ENCODE measurements at regions not wholly inside any gene's neighbourhood (a gene's known extent, or its start where the extent isn't known, plus 50 kb on each side); places are given as distances from the start of the nearest gene placed in this dataset.

DNA sequence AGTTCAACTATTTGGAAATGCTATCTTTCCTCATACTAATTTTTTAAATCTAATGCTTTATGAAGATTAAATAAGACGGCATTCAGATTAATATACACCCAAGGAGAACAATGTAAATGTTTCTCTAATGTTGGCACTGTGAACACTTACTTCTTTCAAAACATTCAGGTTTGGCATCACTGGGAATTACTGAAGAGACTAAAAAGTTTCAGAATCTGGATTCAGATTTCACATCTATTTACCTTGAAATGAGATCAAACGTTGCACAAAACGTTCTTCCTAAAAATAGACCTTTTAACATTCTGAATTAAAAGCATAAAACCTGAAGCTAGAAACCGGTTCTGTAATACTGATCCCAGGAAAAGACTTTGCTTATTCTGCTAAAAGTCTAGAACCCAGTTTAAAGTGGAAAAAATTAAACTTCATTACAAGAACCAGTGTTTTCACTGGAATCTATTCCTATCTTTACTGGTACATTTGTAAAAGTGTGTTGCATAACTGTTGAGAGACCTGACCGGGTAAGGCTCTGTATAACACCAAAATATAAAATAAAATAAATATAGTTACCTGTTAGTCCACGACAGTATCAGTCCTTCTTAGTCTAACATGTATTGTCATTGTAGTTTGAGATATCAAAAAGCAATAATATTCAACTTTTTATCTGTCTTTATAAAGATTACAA is 117.4 kb upstream of the MAP9 start:
- Mint-ChIP-seq H3K4me3 (ENCODE audit: unreplicated experiment) (no peak overlapping the region), H3K27me3 (ENCODE audit: unreplicated experiment) (no peaks in the 10 kb centered on the region), H3K9me3 (ENCODE audit: unreplicated experiment) (no peaks in the 10 kb centered on the region), H3K36me3 (ENCODE audit: low read depth, unreplicated experiment) (no peaks in the 10 kb centered on the region), H3K4me1 (ENCODE audit: unreplicated experiment) (no peaks in the 10 kb centered on the region), H3K27ac (ENCODE audit: unreplicated experiment) (no peak overlapping the region)
- TF ChIP-seq, protein P1, sequence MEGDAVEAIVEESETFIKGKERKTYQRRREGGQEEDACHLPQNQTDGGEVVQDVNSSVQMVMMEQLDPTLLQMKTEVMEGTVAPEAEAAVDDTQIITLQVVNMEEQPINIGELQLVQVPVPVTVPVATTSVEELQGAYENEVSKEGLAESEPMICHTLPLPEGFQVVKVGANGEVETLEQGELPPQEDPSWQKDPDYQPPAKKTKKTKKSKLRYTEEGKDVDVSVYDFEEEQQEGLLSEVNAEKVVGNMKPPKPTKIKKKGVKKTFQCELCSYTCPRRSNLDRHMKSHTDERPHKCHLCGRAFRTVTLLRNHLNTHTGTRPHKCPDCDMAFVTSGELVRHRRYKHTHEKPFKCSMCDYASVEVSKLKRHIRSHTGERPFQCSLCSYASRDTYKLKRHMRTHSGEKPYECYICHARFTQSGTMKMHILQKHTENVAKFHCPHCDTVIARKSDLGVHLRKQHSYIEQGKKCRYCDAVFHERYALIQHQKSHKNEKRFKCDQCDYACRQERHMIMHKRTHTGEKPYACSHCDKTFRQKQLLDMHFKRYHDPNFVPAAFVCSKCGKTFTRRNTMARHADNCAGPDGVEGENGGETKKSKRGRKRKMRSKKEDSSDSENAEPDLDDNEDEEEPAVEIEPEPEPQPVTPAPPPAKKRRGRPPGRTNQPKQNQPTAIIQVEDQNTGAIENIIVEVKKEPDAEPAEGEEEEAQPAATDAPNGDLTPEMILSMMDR (IDR thresholded peaks at IDR 0.05; ENCODE audit: unreplicated experiment): no peak
- DNase-seq (ENCODE audit: low spot score): no peak

- Mint-ChIP-seq H3K27me3 (ENCODE audit: unreplicated experiment) (no peaks in the 10 kb centered on the region), H3K36me3 (ENCODE audit: low read depth, unreplicated experiment) (no peaks in the 10 kb centered on the region), H3K4me1 (ENCODE audit: unreplicated experiment) (no peaks in the 10 kb centered on the region), H3K27ac (ENCODE audit: unreplicated experiment) (no peak overlapping the region), H3K9me3 (ENCODE audit: unreplicated experiment) (no peaks in the 10 kb centered on the region), H3K4me3 (ENCODE audit: unreplicated experiment) (no peak overlapping the region)
- DNase-seq (ENCODE audit: low spot score): no peak
- TF ChIP-seq, protein P1 (IDR thresholded peaks at IDR 0.05; ENCODE audit: unreplicated experiment): no peak
Observed at GRCh38 chr4:155491336-155492120, 114.8 kb upstream of the MAP9 start.

DNA sequence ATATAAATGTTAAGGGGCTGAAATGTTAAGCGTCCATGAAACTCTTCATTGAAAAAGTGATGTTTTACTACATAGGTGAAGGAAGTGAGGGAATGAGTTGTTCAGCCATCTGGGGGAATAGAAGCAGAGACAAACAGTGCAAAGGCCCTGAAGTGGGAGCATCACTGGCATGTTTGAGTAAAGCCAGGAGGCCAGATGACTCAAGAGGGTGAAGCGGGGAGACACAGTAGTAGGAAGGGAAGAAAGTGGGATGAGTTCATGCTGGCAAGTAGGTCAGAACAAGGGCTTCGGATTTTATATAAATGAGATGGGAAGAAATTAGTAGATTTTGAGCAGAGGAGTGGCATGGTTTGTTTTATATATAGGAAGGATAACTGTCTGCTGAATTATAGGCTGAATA is 112.5 kb upstream of the MAP9 start:
- Mint-ChIP-seq H3K36me3 (ENCODE audit: low read depth, unreplicated experiment) (no peaks in the 10 kb centered on the region), H3K9me3 (ENCODE audit: unreplicated experiment) (no peaks in the 10 kb centered on the region), H3K4me3 (ENCODE audit: unreplicated experiment) (no peak overlapping the region), H3K27ac (ENCODE audit: unreplicated experiment) (no peak overlapping the region), H3K27me3 (ENCODE audit: unreplicated experiment) (no peaks in the 10 kb centered on the region), H3K4me1 (ENCODE audit: unreplicated experiment) (no peaks in the 10 kb centered on the region)
- TF ChIP-seq, protein P1 (IDR thresholded peaks at IDR 0.05; ENCODE audit: unreplicated experiment): no peak
- DNase-seq (ENCODE audit: low spot score): no peak

DNA sequence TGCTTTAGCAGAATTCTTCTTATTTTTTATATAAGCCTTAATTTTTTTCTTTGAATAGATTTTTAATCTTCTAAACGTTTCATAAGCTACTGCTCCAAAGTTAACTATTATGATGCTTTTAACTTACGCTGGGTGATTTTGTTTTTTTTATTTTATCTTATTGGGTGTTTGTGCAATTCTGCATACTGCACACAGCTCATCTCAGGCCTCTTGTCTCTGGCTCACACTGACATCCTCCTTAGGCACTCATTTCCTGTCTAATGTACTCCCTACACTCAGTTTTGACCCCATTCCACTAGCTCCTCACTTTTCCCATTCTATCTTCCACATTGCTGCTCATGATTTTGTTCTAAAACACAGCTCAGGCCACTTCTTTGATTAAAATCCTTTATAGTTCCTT is 111.9 kb upstream of the MAP9 start:
- H3K27me3 Mint-ChIP-seq (ENCODE audit: unreplicated experiment): no peaks in the 10 kb centered on the region
- no peak for DNase-seq (ENCODE audit: low spot score)
- TF ChIP-seq, protein P1 (IDR thresholded peaks at IDR 0.05; ENCODE audit: unreplicated experiment): no peak
- H3K4me3 Mint-ChIP-seq (ENCODE audit: unreplicated experiment): no peak overlapping the region
- H3K9me3 Mint-ChIP-seq (ENCODE audit: unreplicated experiment): no peaks in the 10 kb centered on the region
- no peaks in the 10 kb centered on the region for H3K36me3 Mint-ChIP-seq (ENCODE audit: low read depth, unreplicated experiment)
- H3K4me1 Mint-ChIP-seq (ENCODE audit: unreplicated experiment): no peaks in the 10 kb centered on the region
- H3K27ac Mint-ChIP-seq (ENCODE audit: unreplicated experiment): no peak overlapping the region

DNA sequence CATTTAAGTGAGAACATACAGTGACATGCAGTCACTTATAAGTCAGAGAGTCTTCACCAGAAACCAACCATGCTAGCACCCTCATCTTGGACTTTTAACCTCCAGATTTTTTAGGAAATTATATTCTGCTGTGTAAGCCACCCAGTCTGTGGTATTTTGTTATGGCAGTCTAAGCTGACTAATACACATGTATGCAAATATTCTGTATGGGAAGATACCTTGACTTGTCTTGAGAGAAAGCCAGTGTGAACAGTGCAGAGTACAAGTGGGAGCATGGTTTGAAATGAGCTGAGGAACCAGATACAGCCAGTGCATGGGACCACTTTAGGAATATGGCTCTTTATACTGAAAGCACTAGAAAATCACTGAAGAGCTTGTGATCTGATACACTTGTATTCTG is 110.4 kb upstream of the MAP9 start:
- no peak for DNase-seq (ENCODE audit: low spot score)
- H3K27me3 Mint-ChIP-seq (ENCODE audit: unreplicated experiment): no peaks in the 10 kb centered on the region
- no peaks in the 10 kb centered on the region for H3K9me3 Mint-ChIP-seq (ENCODE audit: unreplicated experiment)
- H3K4me3 Mint-ChIP-seq (ENCODE audit: unreplicated experiment): no peak overlapping the region
- no peak overlapping the region for H3K27ac Mint-ChIP-seq (ENCODE audit: unreplicated experiment)
- H3K36me3 Mint-ChIP-seq (ENCODE audit: low read depth, unreplicated experiment): no peaks in the 10 kb centered on the region
- TF ChIP-seq, protein P1 (IDR thresholded peaks at IDR 0.05; ENCODE audit: unreplicated experiment): no peak
- no peaks in the 10 kb centered on the region for H3K4me1 Mint-ChIP-seq (ENCODE audit: unreplicated experiment)
